Lower leg skin (tissue), 3 donors: ENCODE measurements at regions not wholly inside any gene's neighbourhood (a gene's known extent, or its start where the extent isn't known, plus 50 kb on each side); places are given as distances from the start of the nearest gene placed in this dataset.

ENCODE experiments used
- POLR2A ChIP-seq, 2 donors: fragments of 450-650 bp; IDR thresholded peaks; one replicate each; pipeline ENCODE4 v1.6.1; 2016 to 2017; ENCODE audit warnings: antibody characterized with exemption in 2 of 2, mild to moderate bottlenecking in 1 of 2, moderate library complexity in 1 of 2
- TF ChIP-seq, protein P1 (sequence below), 3 donors: fragments of 450-650 bp; IDR thresholded peaks; one replicate each; pipeline ENCODE4 v1.5.1; 2016; ENCODE audit warnings: antibody characterized with exemption in 3 of 3, mild to moderate bottlenecking in 3 of 3, moderate library complexity in 2 of 3

DNA sequence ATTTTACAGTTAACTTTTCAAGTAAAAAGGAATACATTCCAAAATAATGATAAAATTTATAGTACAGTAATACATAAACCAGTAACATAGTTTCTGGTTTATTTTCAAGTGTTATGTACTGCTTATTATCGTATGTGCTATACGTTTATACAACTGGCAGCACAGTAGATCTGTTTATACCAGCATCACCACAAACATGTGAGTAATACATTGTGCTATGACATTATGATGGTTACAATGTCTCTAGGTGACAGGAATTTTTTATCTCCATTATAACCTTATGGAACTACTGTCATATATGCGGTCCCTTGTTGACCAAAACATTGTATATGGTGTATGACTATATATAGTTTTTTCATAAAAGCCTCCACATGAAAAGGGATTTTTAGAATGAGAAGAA is 256.9 kb downstream of the ANKRD50 start:
- TF ChIP-seq, protein P1, sequence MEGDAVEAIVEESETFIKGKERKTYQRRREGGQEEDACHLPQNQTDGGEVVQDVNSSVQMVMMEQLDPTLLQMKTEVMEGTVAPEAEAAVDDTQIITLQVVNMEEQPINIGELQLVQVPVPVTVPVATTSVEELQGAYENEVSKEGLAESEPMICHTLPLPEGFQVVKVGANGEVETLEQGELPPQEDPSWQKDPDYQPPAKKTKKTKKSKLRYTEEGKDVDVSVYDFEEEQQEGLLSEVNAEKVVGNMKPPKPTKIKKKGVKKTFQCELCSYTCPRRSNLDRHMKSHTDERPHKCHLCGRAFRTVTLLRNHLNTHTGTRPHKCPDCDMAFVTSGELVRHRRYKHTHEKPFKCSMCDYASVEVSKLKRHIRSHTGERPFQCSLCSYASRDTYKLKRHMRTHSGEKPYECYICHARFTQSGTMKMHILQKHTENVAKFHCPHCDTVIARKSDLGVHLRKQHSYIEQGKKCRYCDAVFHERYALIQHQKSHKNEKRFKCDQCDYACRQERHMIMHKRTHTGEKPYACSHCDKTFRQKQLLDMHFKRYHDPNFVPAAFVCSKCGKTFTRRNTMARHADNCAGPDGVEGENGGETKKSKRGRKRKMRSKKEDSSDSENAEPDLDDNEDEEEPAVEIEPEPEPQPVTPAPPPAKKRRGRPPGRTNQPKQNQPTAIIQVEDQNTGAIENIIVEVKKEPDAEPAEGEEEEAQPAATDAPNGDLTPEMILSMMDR (IDR thresholded peaks at IDR 0.05): no peak
- TF ChIP-seq POLR2A (IDR thresholded peaks at IDR 0.05): no peak
